CD14-positive monocyte (primary cell): ENCODE measurements at regions not wholly inside any gene's neighbourhood (a gene's known extent, or its start where the extent isn't known, plus 50 kb on each side); places are given as distances from the start of the nearest gene placed in this dataset.

ENCODE experiments used
- DNase-seq, 3 donors: peaks; one replicate each; pipeline ENCODE4 v3.0.0-alpha.2; 2011 to 2022
- H2AFZ ChIP-seq: 2 replicates; pipeline ENCODE4 v1.6.0; 2012; ENCODE audit warnings: mild to moderate bottlenecking, low read depth, low read length, inconsistent platforms; ENCODE audit not compliant: insufficient read depth, poor library complexity, severe bottlenecking
- H3K27ac ChIP-seq, 2 donors: 1 replicate in 1 of 2; 2 replicates in 1 of 2; pipeline ENCODE4 v1.5.1; 2012 to 2013; ENCODE audit warnings: low read length in 2 of 2, control low read depth in 1 of 2, inconsistent platforms in 1 of 2, low read depth in 1 of 2, mild to moderate bottlenecking in 1 of 2
- H3K27me3 ChIP-seq, 2 donors: one replicate each; pipeline versions ENCODE4 v1.6.0 to v1.6.1; 2011 to 2013; ENCODE audit warnings: low read length in 2 of 2; ENCODE audit not compliant: control insufficient read depth in 2 of 2, insufficient read depth in 2 of 2
- H3K36me3 ChIP-seq, 2 donors: replicated peaks in 1 of 2; 1 replicate in 1 of 2; 2 replicates in 1 of 2; pipeline versions ENCODE4 v1.5.1 to v1.6.1; 2012 to 2013; ENCODE audit warnings: low read length in 2 of 2, control low read depth in 1 of 2, inconsistent platforms in 1 of 2, mild to moderate bottlenecking in 1 of 2; ENCODE audit not compliant: insufficient read depth in 2 of 2, control insufficient read depth in 1 of 2
- H3K4me1 ChIP-seq, 2 donors: 1 replicate in 1 of 2; 2 replicates in 1 of 2; pipeline versions ENCODE4 v1.5.1 to v1.6.1; 2012 to 2013; ENCODE audit warnings: low read length in 2 of 2, control low read depth in 1 of 2, inconsistent platforms in 1 of 2, mild to moderate bottlenecking in 1 of 2, moderate library complexity in 1 of 2; ENCODE audit not compliant: insufficient read depth in 2 of 2, control insufficient read depth in 1 of 2
- H3K4me2 ChIP-seq: replicated peaks from 2 replicates; pipeline ENCODE3; 2012; ENCODE audit warnings: low read length, moderate library complexity, mild to moderate bottlenecking; ENCODE audit not compliant: poor library complexity, severe bottlenecking; ENCODE audit errors: extremely low read depth
- H3K4me3 ChIP-seq, 3 experiments: fragments of 200-600 bp in 1 of 3; sonication (generic) in 1 of 3; replicated peaks in 1 of 3; 1 replicate in 2 of 3; 2 replicates in 1 of 3; pipeline ENCODE4 v1.5.1; 2011 to 2013; ENCODE audit warnings: low read length in 3 of 3, mild to moderate bottlenecking in 3 of 3, control low read depth in 2 of 3, low read depth in 2 of 3, inconsistent platforms in 1 of 3, moderate library complexity in 1 of 3
- H3K79me2 ChIP-seq: 2 replicates; pipeline ENCODE4 v1.6.0; 2012; ENCODE audit warnings: mild to moderate bottlenecking, control low read depth, inconsistent platforms, low read length, moderate library complexity; ENCODE audit not compliant: insufficient read depth
- H3K9ac ChIP-seq: 2 replicates; pipeline ENCODE4 v1.6.0; 2017; ENCODE audit warnings: low read length, mild to moderate bottlenecking; ENCODE audit not compliant: insufficient read depth, poor library complexity, severe bottlenecking
- H3K9me3 ChIP-seq, 2 donors: replicated peaks in 1 of 2; 1 replicate in 1 of 2; 2 replicates in 1 of 2; pipeline versions ENCODE4 v1.5.1 to v1.6.1; 2012 to 2013; ENCODE audit warnings: low read length in 2 of 2, control low read depth in 1 of 2; ENCODE audit not compliant: control insufficient read depth in 1 of 2, insufficient read depth in 1 of 2
- H4K20me1 ChIP-seq: 2 replicates; pipeline ENCODE4 v1.6.0; 2012; ENCODE audit warnings: mild to moderate bottlenecking, low read length, control low read depth, moderate library complexity; ENCODE audit not compliant: insufficient read depth
- H3K27ac Mint-ChIP-seq, 7 donors: one replicate each; pipeline ENCODE4 v1.8.0; 2020; ENCODE audit warnings: mild to moderate bottlenecking in 7 of 7, mixed read lengths in 7 of 7, moderate library complexity in 6 of 7, inconsistent platforms in 2 of 7
- H3K27me3 Mint-ChIP-seq, 3 donors: one replicate each; pipeline ENCODE4 v1.8.0; 2021 to 2022; ENCODE audit warnings: low read depth in 3 of 3, mild to moderate bottlenecking in 3 of 3, mixed read lengths in 3 of 3, moderate library complexity in 3 of 3, inconsistent platforms in 1 of 3
- H3K36me3 Mint-ChIP-seq, 2 donors: one replicate each; pipeline ENCODE4 v1.8.0; 2020; ENCODE audit warnings: mixed read lengths in 2 of 2, inconsistent platforms in 1 of 2, mild to moderate bottlenecking in 1 of 2
- H3K4me1 Mint-ChIP-seq: one replicate; pipeline ENCODE4 v1.8.0; 2020; ENCODE audit warnings: mild to moderate bottlenecking, mixed read lengths
- H3K4me3 Mint-ChIP-seq, 2 donors: one replicate each; pipeline ENCODE4 v1.8.0; 2020; ENCODE audit warnings: mild to moderate bottlenecking in 2 of 2, mixed read lengths in 2 of 2, moderate library complexity in 1 of 2
- H3K9me3 Mint-ChIP-seq, 7 donors: one replicate each; pipeline ENCODE4 v1.8.0; 2020 to 2022; ENCODE audit warnings: mixed read lengths in 7 of 7, mild to moderate bottlenecking in 6 of 7, moderate library complexity in 6 of 7, inconsistent platforms in 2 of 7
- WGBS: methylation state at CpG from one replicate; pipeline ENCODE4 v1.1.5; 2013; ENCODE audit warnings: missing lambda C conversion rate; ENCODE audit not compliant: insufficient coverage; 5-methylcytosine and 5-hydroxymethylcytosine counted together
- intact Hi-C, 2 donors: fragments of 100-400 bp; cut with micrococcal nuclease; formaldehyde crosslinking; loops; one replicate each; pipeline versions ENCODE4 v1.15.0 to v1.15.1; 2023
- TF ChIP-seq, protein P1 (sequence below): fragments of 200-600 bp; IDR thresholded peaks from one replicate; pipeline ENCODE4 v1.8.0; 2022; ENCODE audit warnings: antibody characterized with exemption, mild to moderate bottlenecking

GRCh38 chr1:184284900-184285299 lies 101.9 kb upstream of the C1orf21 start:
- Mint-ChIP-seq H3K4me3 (no peak overlapping the region), H3K27me3 (peaks cover 0 to 2% (median 0%) of the 10 kb centered on the region in 3 donors)
- intact Hi-C loops: no loop called here

GRCh38 chr1:184285401-184286087 lies 101.3 kb upstream of the C1orf21 start:
- DNase-seq: no peak
- H3K27me3 ChIP-seq: no peaks in the 10 kb centered on the region
- no peak overlapping the region for H2AFZ ChIP-seq
- no peaks in the 10 kb centered on the region for H3K4me1 Mint-ChIP-seq
- H3K4me3 Mint-ChIP-seq: no peak overlapping the region
- H3K36me3 ChIP-seq: no peaks in the 10 kb centered on the region
- TF ChIP-seq, protein P1, sequence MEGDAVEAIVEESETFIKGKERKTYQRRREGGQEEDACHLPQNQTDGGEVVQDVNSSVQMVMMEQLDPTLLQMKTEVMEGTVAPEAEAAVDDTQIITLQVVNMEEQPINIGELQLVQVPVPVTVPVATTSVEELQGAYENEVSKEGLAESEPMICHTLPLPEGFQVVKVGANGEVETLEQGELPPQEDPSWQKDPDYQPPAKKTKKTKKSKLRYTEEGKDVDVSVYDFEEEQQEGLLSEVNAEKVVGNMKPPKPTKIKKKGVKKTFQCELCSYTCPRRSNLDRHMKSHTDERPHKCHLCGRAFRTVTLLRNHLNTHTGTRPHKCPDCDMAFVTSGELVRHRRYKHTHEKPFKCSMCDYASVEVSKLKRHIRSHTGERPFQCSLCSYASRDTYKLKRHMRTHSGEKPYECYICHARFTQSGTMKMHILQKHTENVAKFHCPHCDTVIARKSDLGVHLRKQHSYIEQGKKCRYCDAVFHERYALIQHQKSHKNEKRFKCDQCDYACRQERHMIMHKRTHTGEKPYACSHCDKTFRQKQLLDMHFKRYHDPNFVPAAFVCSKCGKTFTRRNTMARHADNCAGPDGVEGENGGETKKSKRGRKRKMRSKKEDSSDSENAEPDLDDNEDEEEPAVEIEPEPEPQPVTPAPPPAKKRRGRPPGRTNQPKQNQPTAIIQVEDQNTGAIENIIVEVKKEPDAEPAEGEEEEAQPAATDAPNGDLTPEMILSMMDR: no peak
- H3K27ac ChIP-seq: no peak overlapping the region
- H3K79me2 ChIP-seq: no peaks in the 10 kb centered on the region
- H3K4me2 ChIP-seq: no peak overlapping the region
- intact Hi-C loops: no loop called here
- peaks cover 0 to 38% of the 10 kb centered on the region in 2 donors for H3K9me3 ChIP-seq
- no peaks in the 10 kb centered on the region for H3K36me3 Mint-ChIP-seq
- H3K4me1 ChIP-seq: no peaks in the 10 kb centered on the region
- no peak overlapping the region for H3K4me3 ChIP-seq
- WGBS: 100% methylated on average over 2 of the region's 4 CpGs
- H3K9ac ChIP-seq: no peak overlapping the region
- H3K9me3 Mint-ChIP-seq: peaks cover 8 to 19% (median 15%) of the 10 kb centered on the region in 7 donors
- H3K27me3 Mint-ChIP-seq: peaks cover 0 to 2% (median 0%) of the 10 kb centered on the region in 3 donors
- no peaks in the 10 kb centered on the region for H4K20me1 ChIP-seq
- no peak overlapping the region for H3K27ac Mint-ChIP-seq

More at GRCh38 chr1:184284900-184285299, 101.9 kb upstream of the C1orf21 start:
- no peaks in the 10 kb centered on the region for H3K36me3 ChIP-seq
- H3K4me3 ChIP-seq: no peak overlapping the region
- no peak for DNase-seq
- no CpG with 5 or more reads among the region's 1 CpG for WGBS
- H3K9me3 ChIP-seq: peaks cover 0 to 33% of the 10 kb centered on the region in 2 donors
- H3K4me1 ChIP-seq: no peaks in the 10 kb centered on the region
- no peaks in the 10 kb centered on the region for H4K20me1 ChIP-seq
- H3K4me2 ChIP-seq: no peak overlapping the region
- Mint-ChIP-seq H3K9me3 (peaks cover 7 to 14% (median 10%) of the 10 kb centered on the region in 7 donors), H3K36me3 (no peaks in the 10 kb centered on the region), H3K27ac (no peak overlapping the region), H3K4me1 (no peaks in the 10 kb centered on the region)
- no peaks in the 10 kb centered on the region for H3K27me3 ChIP-seq
- no peak overlapping the region for H3K27ac ChIP-seq
- TF ChIP-seq, protein P1: no peak
- no peak overlapping the region for H3K9ac ChIP-seq
- no peak overlapping the region for H2AFZ ChIP-seq
- no peaks in the 10 kb centered on the region for H3K79me2 ChIP-seq
